Immature natural killer cell (primary cell): ENCODE measurements at regions not wholly inside any gene's neighbourhood (a gene's known extent, or its start where the extent isn't known, plus 50 kb on each side); places are given as distances from the start of the nearest gene placed in this dataset.

Experiments used
- DNase-seq, 3 donors: peaks; one replicate each; pipeline ENCODE4 v3.0.0; 2022; ENCODE audit warnings: mixed read lengths in 1 of 3
- H3K27ac Mint-ChIP-seq, 6 donors: one replicate each; pipeline ENCODE4 v1.8.0; 2020; ENCODE audit warnings: mixed read lengths in 6 of 6, mild to moderate bottlenecking in 5 of 6, inconsistent platforms in 4 of 6, moderate library complexity in 3 of 6
- H3K27me3 Mint-ChIP-seq, 3 donors: one replicate each; pipeline ENCODE4 v1.8.0; 2020 to 2021; ENCODE audit warnings: low read depth in 3 of 3, mild to moderate bottlenecking in 3 of 3, mixed read lengths in 3 of 3, moderate library complexity in 3 of 3, inconsistent platforms in 1 of 3
- H3K36me3 Mint-ChIP-seq, 3 donors: one replicate each; pipeline ENCODE4 v1.8.0; 2020; ENCODE audit warnings: mixed read lengths in 3 of 3, inconsistent platforms in 2 of 3, mild to moderate bottlenecking in 2 of 3
- H3K4me1 Mint-ChIP-seq, 2 donors: one replicate each; pipeline ENCODE4 v1.8.0; 2020; ENCODE audit warnings: inconsistent platforms in 2 of 2, mild to moderate bottlenecking in 2 of 2, mixed read lengths in 2 of 2, moderate library complexity in 1 of 2
- H3K4me3 Mint-ChIP-seq, 5 donors: one replicate each; pipeline ENCODE4 v1.8.0; 2020; ENCODE audit warnings: mild to moderate bottlenecking in 5 of 5, mixed read lengths in 5 of 5, inconsistent platforms in 3 of 5, moderate library complexity in 3 of 5
- H3K9me3 Mint-ChIP-seq, 6 donors: one replicate each; pipeline ENCODE4 v1.8.0; 2020; ENCODE audit warnings: mild to moderate bottlenecking in 6 of 6, mixed read lengths in 6 of 6, inconsistent platforms in 4 of 6, moderate library complexity in 3 of 6

GRCh38 chr2:78864205-78864604 lies 161.3 kb upstream of the REG3G start:
- H3K9me3 Mint-ChIP-seq = peaks cover 8 to 30% (median 19%) of the 10 kb centered on the region in 6 donors
- H3K27me3 Mint-ChIP-seq = peaks cover 0 to 5% (median 0%) of the 10 kb centered on the region in 3 donors
- DNase-seq = no peak
- no peaks in the 10 kb centered on the region for H3K4me1 Mint-ChIP-seq
- no peak overlapping the region for H3K4me3 Mint-ChIP-seq
- no peak overlapping the region for H3K27ac Mint-ChIP-seq
- H3K36me3 Mint-ChIP-seq = peaks cover 0 to 3% (median 0%) of the 10 kb centered on the region in 3 donors

GRCh38 chr2:78865667-78866066 lies 159.8 kb upstream of the REG3G start:
- peaks cover 8 to 36% (median 20%) of the 10 kb centered on the region in 6 donors for H3K9me3 Mint-ChIP-seq

DNA sequence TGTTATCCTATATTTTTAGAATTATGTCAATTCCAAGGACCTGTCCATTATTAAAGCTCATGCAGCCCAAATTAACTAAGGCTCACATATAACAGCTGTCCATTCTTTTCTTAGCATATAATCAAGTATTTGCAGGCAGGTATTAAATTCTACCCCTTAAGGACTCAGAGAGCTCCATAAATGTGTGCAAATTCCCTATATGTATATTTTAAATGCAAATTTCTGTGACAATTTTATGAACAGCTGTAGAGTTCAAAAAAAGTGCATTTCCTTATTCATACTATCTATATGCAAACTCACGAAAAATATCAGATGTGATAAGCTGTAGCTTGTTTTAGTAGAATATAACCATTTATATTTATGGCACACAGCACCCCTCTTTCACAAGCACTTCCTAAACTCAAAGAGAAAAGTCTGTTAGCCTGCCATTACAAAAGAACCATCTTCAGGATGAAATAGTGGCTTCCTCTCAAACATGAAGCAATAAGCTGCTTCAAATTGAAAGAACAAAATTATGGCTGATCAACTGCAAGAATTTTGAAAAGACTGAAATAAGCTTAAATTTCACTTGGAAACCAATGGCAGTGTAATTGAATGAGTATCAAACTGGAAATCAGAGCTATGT lies 155.0 kb upstream of the REG3G start:
- Mint-ChIP-seq H3K36me3 (no peaks in the 10 kb centered on the region), H3K4me1 (no peaks in the 10 kb centered on the region), H3K4me3 (no peak overlapping the region), H3K27me3 (no peaks in the 10 kb centered on the region), H3K9me3 (peaks cover 4 to 38% (median 10%) of the 10 kb centered on the region in 6 donors), H3K27ac (no peak overlapping the region)
- no peak for DNase-seq

More at GRCh38 chr2:78865667-78866066, 159.8 kb upstream of the REG3G start:
- peaks cover 0 to 5% (median 0%) of the 10 kb centered on the region in 3 donors for H3K27me3 Mint-ChIP-seq
- H3K4me3 Mint-ChIP-seq = no peak overlapping the region
- DNase-seq = no peak
- H3K36me3 Mint-ChIP-seq = peaks cover 0 to 3% (median 0%) of the 10 kb centered on the region in 3 donors
- no peaks in the 10 kb centered on the region for H3K4me1 Mint-ChIP-seq
- H3K27ac Mint-ChIP-seq = no peak overlapping the region

DNA sequence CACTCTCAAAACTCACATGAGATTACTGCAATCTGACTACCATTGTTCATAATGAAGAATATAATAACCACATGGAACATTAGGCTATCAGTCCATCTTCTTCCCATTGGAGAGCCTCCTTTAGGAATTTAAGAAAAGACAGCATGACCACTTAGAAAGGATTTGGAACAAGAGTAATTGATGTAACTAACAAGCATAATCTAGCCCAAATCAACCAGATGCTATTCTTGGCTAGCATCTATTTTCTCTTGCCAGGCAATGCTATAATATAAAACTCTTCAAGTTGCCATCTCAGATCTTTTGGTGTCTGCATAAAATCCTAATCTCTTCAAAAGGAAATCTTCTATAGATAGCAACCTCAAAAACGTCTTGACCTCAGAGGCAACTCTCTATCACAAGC lies 152.0 kb upstream of the REG3G start:
- Mint-ChIP-seq H3K27me3 (no peaks in the 10 kb centered on the region), H3K27ac (no peak overlapping the region), H3K4me1 (no peaks in the 10 kb centered on the region), H3K4me3 (no peak overlapping the region), H3K36me3 (no peaks in the 10 kb centered on the region), H3K9me3 (peaks cover 4 to 41% (median 9%) of the 10 kb centered on the region in 6 donors)
- no peak for DNase-seq

DNA sequence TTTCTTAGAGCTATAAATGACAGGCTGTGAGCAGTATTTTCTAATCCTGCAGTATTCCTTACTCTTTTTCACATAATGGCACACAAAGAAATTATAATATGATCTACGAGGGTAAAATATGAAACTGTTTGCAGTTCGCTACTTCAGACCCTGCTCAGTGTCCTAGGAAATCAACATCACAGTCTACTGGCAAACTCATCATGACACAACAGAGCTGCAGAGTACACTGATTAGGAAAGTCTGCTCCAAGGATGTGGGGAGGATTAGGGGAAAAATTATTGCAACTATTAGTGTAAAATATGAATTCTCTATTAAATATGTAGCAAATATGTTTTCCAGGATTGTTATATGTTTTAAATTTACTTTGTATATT lies 149.2 kb upstream of the REG3G start:
- Mint-ChIP-seq H3K36me3 (no peaks in the 10 kb centered on the region), H3K4me3 (no peak overlapping the region), H3K9me3 (peaks cover 6 to 45% (median 14%) of the 10 kb centered on the region in 6 donors)

GRCh38 chr2:78887446-78887845 lies 138.1 kb upstream of the REG3G start:
- peaks cover 3 to 44% (median 21%) of the 10 kb centered on the region in 6 donors for H3K9me3 Mint-ChIP-seq
- H3K4me1 Mint-ChIP-seq = no peaks in the 10 kb centered on the region
- H3K27ac Mint-ChIP-seq = no peak overlapping the region
- peaks cover 0 to 3% (median 0%) of the 10 kb centered on the region in 3 donors for H3K27me3 Mint-ChIP-seq
- DNase-seq = no peak
- H3K36me3 Mint-ChIP-seq = peaks cover 0 to 7% (median 0%) of the 10 kb centered on the region in 3 donors
- H3K4me3 Mint-ChIP-seq = no peak overlapping the region

More for the DNA sequence above, 149.2 kb upstream of the REG3G start:
- no peak for DNase-seq
- no peaks in the 10 kb centered on the region for H3K4me1 Mint-ChIP-seq
- H3K27me3 Mint-ChIP-seq = peaks cover 0 to 2% (median 0%) of the 10 kb centered on the region in 3 donors
- no peak overlapping the region for H3K27ac Mint-ChIP-seq

- Mint-ChIP-seq H3K27ac (no peak overlapping the region), H3K4me1 (no peaks in the 10 kb centered on the region), H3K4me3 (no peak overlapping the region), H3K27me3 (peaks cover 0 to 3% (median 1%) of the 10 kb centered on the region in 3 donors), H3K9me3 (peaks cover 4 to 38% (median 13%) of the 10 kb centered on the region in 6 donors), H3K36me3 (peaks cover 0 to 8% (median 0%) of the 10 kb centered on the region in 3 donors)
- DNase-seq = no peak
Observed at GRCh38 chr2:78890935-78891334, 134.6 kb upstream of the REG3G start.

- DNase-seq = no peak
- no peak overlapping the region for H3K4me3 Mint-ChIP-seq
- H3K27ac Mint-ChIP-seq = no peak overlapping the region
- H3K9me3 Mint-ChIP-seq = peaks cover 4 to 50% (median 15%) of the 10 kb centered on the region in 6 donors
- peaks cover 0 to 8% (median 0%) of the 10 kb centered on the region in 3 donors for H3K36me3 Mint-ChIP-seq
- H3K27me3 Mint-ChIP-seq = peaks cover 0 to 3% (median 1%) of the 10 kb centered on the region in 3 donors
- no peaks in the 10 kb centered on the region for H3K4me1 Mint-ChIP-seq
Observed at GRCh38 chr2:78892295-78892694, 133.2 kb upstream of the REG3G start.

DNA sequence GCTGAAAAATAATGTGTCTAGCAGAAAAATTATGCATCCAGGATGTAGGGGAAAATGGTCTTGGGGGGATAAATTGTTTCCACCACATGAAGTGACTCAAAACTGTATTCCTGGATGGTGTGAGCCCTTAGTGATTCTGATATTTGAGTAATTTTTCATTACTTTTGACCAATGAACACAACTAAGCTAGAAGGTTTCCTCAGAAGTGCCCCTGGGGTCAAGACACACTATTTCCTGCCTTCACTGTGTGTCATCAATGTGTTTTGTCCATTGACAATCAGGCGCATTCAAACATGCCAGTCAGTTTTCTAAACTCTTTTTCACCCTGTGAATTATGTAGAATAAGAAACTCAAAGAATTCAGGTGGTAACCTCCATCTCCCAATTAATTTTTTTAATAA lies 130.5 kb upstream of the REG3G start:
- Mint-ChIP-seq H3K27ac (no peak overlapping the region), H3K4me1 (no peaks in the 10 kb centered on the region), H3K36me3 (peaks cover 0 to 4% (median 0%) of the 10 kb centered on the region in 3 donors), H3K9me3 (peaks cover 8 to 56% (median 15%) of the 10 kb centered on the region in 6 donors), H3K4me3 (no peak overlapping the region), H3K27me3 (peaks cover 0 to 3% (median 3%) of the 10 kb centered on the region in 3 donors)
- no peak for DNase-seq

- DNase-seq = no peak
- Mint-ChIP-seq H3K4me1 (no peaks in the 10 kb centered on the region), H3K4me3 (no peak overlapping the region), H3K27me3 (peaks cover 0 to 7% (median 2%) of the 10 kb centered on the region in 3 donors), H3K9me3 (peaks cover 8 to 56% (median 14%) of the 10 kb centered on the region in 6 donors), H3K27ac (no peak overlapping the region), H3K36me3 (peaks cover 0 to 4% (median 0%) of the 10 kb centered on the region in 3 donors)
Observed at GRCh38 chr2:78896536-78896935, 129.0 kb upstream of the REG3G start.

DNA sequence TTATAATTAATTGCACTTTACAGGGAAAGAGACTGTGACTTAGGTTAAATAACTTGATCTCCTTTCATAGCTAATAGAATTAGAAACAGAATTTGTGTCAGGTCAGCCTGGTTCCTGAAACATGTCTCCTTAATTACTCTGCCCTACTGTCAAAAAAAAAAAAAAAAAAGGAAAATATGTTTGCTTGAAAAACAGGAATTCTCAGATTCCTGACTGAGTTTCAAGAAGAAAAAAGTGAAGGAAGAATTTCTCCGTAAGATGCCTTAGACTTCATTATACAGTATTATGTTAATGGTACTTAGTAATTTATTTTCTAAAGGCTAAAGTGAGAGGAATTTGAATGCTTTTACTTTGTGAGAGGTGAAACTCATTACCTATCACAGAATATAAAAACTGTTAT lies 118.4 kb upstream of the REG3G start:
- Mint-ChIP-seq H3K36me3 (no peaks in the 10 kb centered on the region), H3K4me3 (no peak overlapping the region), H3K27ac (no peak overlapping the region), H3K4me1 (no peaks in the 10 kb centered on the region), H3K9me3 (peaks cover 2 to 44% (median 13%) of the 10 kb centered on the region in 6 donors), H3K27me3 (peaks cover 0 to 2% (median 0%) of the 10 kb centered on the region in 3 donors)
- no peak for DNase-seq

DNA sequence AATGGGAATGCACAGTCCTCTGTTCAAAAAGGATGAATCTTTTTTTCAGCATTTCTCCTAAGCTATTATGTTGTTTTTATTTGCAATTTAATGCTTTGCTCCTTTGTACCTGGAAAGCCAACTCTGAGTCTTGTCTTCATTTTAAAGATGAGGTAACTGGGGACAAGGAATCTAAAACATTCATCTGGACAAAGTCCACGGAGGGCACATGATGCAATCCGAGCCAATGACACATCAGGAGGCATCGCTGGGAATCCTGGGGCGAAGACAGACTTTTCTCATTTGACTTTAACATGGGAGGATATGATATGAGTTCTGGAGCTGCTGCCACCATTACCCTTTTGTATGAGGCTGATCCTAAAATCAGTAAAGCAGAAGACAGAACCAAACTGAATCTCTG lies 116.5 kb upstream of the REG3G start:
- H3K9me3 Mint-ChIP-seq = peaks cover 2 to 48% (median 12%) of the 10 kb centered on the region in 6 donors
- H3K27me3 Mint-ChIP-seq = peaks cover 0 to 2% (median 0%) of the 10 kb centered on the region in 3 donors
- DNase-seq = no peak
- no peak overlapping the region for H3K4me3 Mint-ChIP-seq
- H3K27ac Mint-ChIP-seq = no peak overlapping the region
- no peaks in the 10 kb centered on the region for H3K4me1 Mint-ChIP-seq
- no peaks in the 10 kb centered on the region for H3K36me3 Mint-ChIP-seq

- Mint-ChIP-seq H3K4me3 (no peak overlapping the region), H3K36me3 (no peaks in the 10 kb centered on the region), H3K9me3 (peaks cover 2 to 53% (median 15%) of the 10 kb centered on the region in 6 donors), H3K4me1 (no peaks in the 10 kb centered on the region), H3K27me3 (peaks cover 0 to 3% (median 0%) of the 10 kb centered on the region in 3 donors), H3K27ac (no peak overlapping the region)
- DNase-seq = no peak
Observed at GRCh38 chr2:78910376-78910775, 115.1 kb upstream of the REG3G start.

- Mint-ChIP-seq H3K27ac (no peak overlapping the region), H3K36me3 (no peaks in the 10 kb centered on the region), H3K9me3 (peaks cover 2 to 59% (median 23%) of the 10 kb centered on the region in 6 donors)
Observed at GRCh38 chr2:78913257-78913656, 112.2 kb upstream of the REG3G start.

More at GRCh38 chr2:78913257-78913656, 112.2 kb upstream of the REG3G start:
- Mint-ChIP-seq H3K4me1 (no peaks in the 10 kb centered on the region), H3K27me3 (peaks cover 0 to 3% (median 0%) of the 10 kb centered on the region in 3 donors), H3K4me3 (no peak overlapping the region)
- no peak for DNase-seq
